H1 (cell line): ENCODE measurements at regions not wholly inside any gene's neighbourhood (a gene's known extent, or its start where the extent isn't known, plus 50 kb on each side); places are given as distances from the start of the nearest gene placed in this dataset.

Experiments
- CTCF ChIA-PET: fragments of 300-600 bp; sonication (Branson Sonifier 250); formaldehyde crosslinking; loops from one replicate; lab custom pipeline; 2021; ENCODE audit not compliant: partially characterized antibody; lab: Charles Lee
- POLR2A ChIA-PET: fragments of 300-600 bp; sonication (Branson Sonifier 250); formaldehyde crosslinking; loops from one replicate; lab custom pipeline; 2021; ENCODE audit warnings: inconsistent platforms; ENCODE audit not compliant: partially characterized antibody; lab: Charles Lee
- DNase-seq, 2 experiments: peaks; one replicate each; pipeline versions ENCODE4 v3.0.0 to v3.0.0-alpha.2; 2010 to 2022; ENCODE audit warnings: low spot score in 2 of 2, low read depth in 1 of 2, mixed read lengths in 1 of 2
- FAIRE-seq: peaks from 2 replicates; lab custom pipeline; 2011; peaks lifted over from hg19 to GRCh38; lab: Jason Lieb, UNC
- H2AFZ ChIP-seq: 2 replicates; pipeline ENCODE4 v1.8.1; 2012; ENCODE audit warnings: low read length, inconsistent platforms
- H2AK5ac ChIP-seq: 2 replicates; pipeline ENCODE4 v1.6.1; 2013; ENCODE audit warnings: low read depth, low read length
- H2BK120ac ChIP-seq: replicated peaks from 2 replicates; pipeline ENCODE3; 2013; ENCODE audit warnings: low read depth, low read length, inconsistent platforms
- H2BK12ac ChIP-seq: 2 replicates; pipeline ENCODE4 v1.6.1; 2013; ENCODE audit warnings: low read depth, low read length
- H2BK15ac ChIP-seq: 2 replicates; pipeline ENCODE4 v1.6.1; 2013; ENCODE audit warnings: low read length
- H2BK20ac ChIP-seq: 2 replicates; pipeline ENCODE4 v1.6.1; 2013; ENCODE audit warnings: low read length
- H2BK5ac ChIP-seq: 2 replicates; pipeline ENCODE4 v1.6.1; 2013; ENCODE audit warnings: low read depth, low read length
- H3K14ac ChIP-seq: 2 replicates; pipeline ENCODE4 v1.6.1; 2013; ENCODE audit warnings: inconsistent platforms; ENCODE audit not compliant: insufficient read length
- H3K18ac ChIP-seq: 2 replicates; pipeline ENCODE4 v1.6.1; 2013; ENCODE audit warnings: low read length; ENCODE audit errors: extremely low read depth
- H3K23ac ChIP-seq: 2 replicates; pipeline ENCODE4 v1.6.1; 2013; ENCODE audit warnings: inconsistent platforms; ENCODE audit not compliant: insufficient read length
- H3K23me2 ChIP-seq: 2 replicates; pipeline ENCODE4 v1.6.1; 2013; ENCODE audit warnings: low read depth, low read length
- H3K27ac ChIP-seq: 2 replicates; pipeline ENCODE4 v1.6.1; 2011; ENCODE audit warnings: low read depth, low read length, inconsistent platforms
- H3K27me3 ChIP-seq, 4 experiments: replicated peaks in 1 of 4; 1 replicate in 1 of 4; 2 replicates in 3 of 4; pipeline versions ENCODE4 v1.6.1 to v1.8.1; 2011 to 2013; ENCODE audit warnings: low read length in 3 of 4, mild to moderate bottlenecking in 3 of 4, inconsistent platforms in 2 of 4, mixed read lengths in 2 of 4, moderate library complexity in 1 of 4; ENCODE audit not compliant: control insufficient read depth in 3 of 4, insufficient read depth in 3 of 4; ENCODE audit errors: extremely low read depth in 1 of 4
- H3K36me3 ChIP-seq, 4 experiments: 2 replicates each; pipeline versions ENCODE4 v1.6.1 to v1.8.1; 2011 to 2013; ENCODE audit warnings: mild to moderate bottlenecking in 4 of 4, low read length in 3 of 4, moderate library complexity in 2 of 4, control low read depth in 1 of 4, inconsistent platforms in 1 of 4; ENCODE audit not compliant: insufficient read depth in 4 of 4, control insufficient read depth in 2 of 4
- H3K4ac ChIP-seq: replicated peaks from 2 replicates; pipeline ENCODE3; 2013; ENCODE audit warnings: low read length, low read depth, mixed read lengths, inconsistent platforms; ENCODE audit not compliant: insufficient read length
- H3K4me1 ChIP-seq, 4 experiments: replicated peaks in 1 of 4; 1 replicate in 1 of 4; 2 replicates in 3 of 4; pipeline versions ENCODE4 v1.6.1 to v1.8.1; 2011 to 2013; ENCODE audit warnings: low read length in 3 of 4, inconsistent platforms in 2 of 4, mixed read lengths in 1 of 4; ENCODE audit not compliant: insufficient read depth in 4 of 4, control insufficient read depth in 3 of 4
- H3K4me2 ChIP-seq, 2 experiments: 2 replicates each; pipeline versions ENCODE4 v1.6.1 to v1.8.1; 2011 to 2013; ENCODE audit warnings: low read depth in 2 of 2, low read length in 2 of 2, control low read depth in 1 of 2, inconsistent platforms in 1 of 2, mild to moderate bottlenecking in 1 of 2; ENCODE audit not compliant: insufficient read depth in 1 of 2
- H3K4me3 ChIP-seq, 4 experiments: fragments of 200-600, 300-600 bp in 1 of 4; sonication (generic), shearing (Covaris generic), sonication (Bioruptor Twin) in 1 of 4; 2 replicates each; pipeline versions ENCODE4 v1.5.1 to v1.8.1; 2011 to 2016; ENCODE audit warnings: low read length in 4 of 4, low read depth in 3 of 4, control low read depth in 2 of 4, inconsistent platforms in 2 of 4, mild to moderate bottlenecking in 2 of 4, mixed read lengths in 1 of 4, moderate library complexity in 1 of 4; ENCODE audit not compliant: insufficient read depth in 2 of 4; ENCODE audit errors: extremely low read depth in 1 of 4
- H3K56ac ChIP-seq: replicated peaks from 2 replicates; pipeline ENCODE3; 2013; ENCODE audit warnings: low read depth, mild to moderate bottlenecking, mixed read lengths, low read length, inconsistent platforms; ENCODE audit not compliant: insufficient read length
- H3K79me1 ChIP-seq: 2 replicates; pipeline ENCODE4 v1.6.1; 2013; ENCODE audit warnings: low read depth, low read length, control low read depth
- H3K79me2 ChIP-seq, 2 experiments: 2 replicates each; pipeline versions ENCODE4 v1.6.1 to v1.8.1; 2012 to 2013; ENCODE audit warnings: low read length in 2 of 2, mild to moderate bottlenecking in 2 of 2, inconsistent platforms in 1 of 2; ENCODE audit not compliant: insufficient read depth in 2 of 2, control insufficient read depth in 1 of 2
- H3K9ac ChIP-seq, 4 experiments: replicated peaks in 1 of 4; 1 replicate in 1 of 4; 2 replicates in 3 of 4; pipeline versions ENCODE4 v1.6.1 to v1.8.1; 2011 to 2013; ENCODE audit warnings: low read depth in 3 of 4, low read length in 3 of 4, control low read depth in 2 of 4, mild to moderate bottlenecking in 2 of 4, moderate library complexity in 2 of 4, inconsistent platforms in 1 of 4; ENCODE audit errors: extremely low read depth in 1 of 4
- H3K9me3 ChIP-seq, 2 experiments: 2 replicates each; pipeline versions ENCODE4 v1.6.1 to v1.8.1; 2012 to 2013; ENCODE audit warnings: mild to moderate bottlenecking in 2 of 2, moderate library complexity in 2 of 2, control low read depth in 1 of 2, inconsistent platforms in 1 of 2, low read depth in 1 of 2, low read length in 1 of 2, mixed read lengths in 1 of 2; ENCODE audit not compliant: insufficient read depth in 2 of 2
- H4K20me1 ChIP-seq, 2 experiments: replicated peaks in 1 of 2; 2 replicates each; pipeline versions ENCODE3 to v1.8.1; 2011 to 2013; ENCODE audit warnings: inconsistent platforms in 2 of 2, low read length in 2 of 2, mild to moderate bottlenecking in 1 of 2; ENCODE audit not compliant: insufficient read depth in 2 of 2, control insufficient read depth in 1 of 2
- H4K5ac ChIP-seq: 2 replicates; pipeline ENCODE4 v1.6.1; 2013; ENCODE audit warnings: low read length, low read depth, mixed read lengths, inconsistent platforms; ENCODE audit not compliant: insufficient read length
- H4K8ac ChIP-seq: 2 replicates; pipeline ENCODE4 v1.8.0; 2013; ENCODE audit warnings: mild to moderate bottlenecking, moderate library complexity, low read length, inconsistent platforms; ENCODE audit not compliant: insufficient read depth; ENCODE audit errors: extremely low read depth
- H4K91ac ChIP-seq: replicated peaks from 2 replicates; pipeline ENCODE3; 2013; ENCODE audit warnings: low read length, mixed read lengths, inconsistent platforms; ENCODE audit not compliant: insufficient read length
- GTF2F1 ChIP-seq: IDR thresholded peaks from 2 replicates; pipeline ENCODE4 v1.6.1; 2012; ENCODE audit warnings: low read depth, low read length, improper control_type of control experiment, borderline replicate concordance
- WGBS, 2 experiments: shearing (Covaris generic) in 1 of 2; methylation state at CpG; one replicate each; pipeline versions ENCODE4 v1.1.6 to v1.1.7; 2013 to 2015; ENCODE audit warnings: low lambda C conversion rate in 2 of 2, mixed read lengths in 2 of 2, inconsistent platforms in 1 of 2, low coverage in 1 of 2, missing lambda C conversion rate in 1 of 2; ENCODE audit not compliant: insufficient replicate concordance in 2 of 2, insufficient coverage in 1 of 2, insufficient read length in 1 of 2; ENCODE audit errors: extremely low coverage in 1 of 2, missing lambda C conversion rate in 1 of 2; 5-methylcytosine and 5-hydroxymethylcytosine counted together

GRCh38 chr11:115715251-115715770 is 211.1 kb upstream of the CADM1 start:
- no peak overlapping the region for H3K56ac ChIP-seq
- no peak overlapping the region for H2BK20ac ChIP-seq
- no peak overlapping the region for H3K27ac ChIP-seq
- H3K4me3 ChIP-seq = no peak overlapping the region
- H4K8ac ChIP-seq = no peak overlapping the region
- no peak overlapping the region for H3K18ac ChIP-seq
- H3K9ac ChIP-seq = no peak overlapping the region
- no peak overlapping the region for H2AK5ac ChIP-seq
- no peaks in the 10 kb centered on the region for H3K36me3 ChIP-seq
- no peak for TF ChIP-seq GTF2F1
- TF ChIP-seq, all 59 proteins: peak for 0
- WGBS, 2 experiments = 90% methylated on average over 3 of the region's 3 CpGs; no CpG with 5 or more reads in 1 of the 2 experiments
- H4K20me1 ChIP-seq = no peaks in the 10 kb centered on the region
- no peak overlapping the region for H3K4ac ChIP-seq
- CTCF ChIA-PET = interaction anchor here (0.8 to 1.8 kb wide), 3 partner anchors 86 to 187 kb away, joined by 3 to 4 read pairs (median 3); no protein-coding TSS in a partner anchor
- no peak overlapping the region for H2BK5ac ChIP-seq
- peaks cover 0 to 2% (median 0%) of the 10 kb centered on the region in 4 experiments; a peak in 2 of 7 replicates for H3K27me3 ChIP-seq
- POLR2A ChIA-PET = no interaction called here
- no peak overlapping the region for H3K14ac ChIP-seq
- no peak overlapping the region for H2AFZ ChIP-seq
- no peak overlapping the region for H4K91ac ChIP-seq
- H3K79me1 ChIP-seq = no peaks in the 10 kb centered on the region
- no peak overlapping the region for H3K4me2 ChIP-seq
- H3K9me3 ChIP-seq = no peaks in the 10 kb centered on the region
- peaks cover 0 to 4% (median 0%) of the 10 kb centered on the region in 4 experiments; a peak in 2 of 7 replicates for H3K4me1 ChIP-seq
- no peak overlapping the region for H4K5ac ChIP-seq
- no peaks in the 10 kb centered on the region for H3K79me2 ChIP-seq
- no peak overlapping the region for H3K23ac ChIP-seq
- FAIRE-seq (no peak), DNase-seq (no peak)
- H2BK12ac ChIP-seq = no peak overlapping the region
- H2BK120ac ChIP-seq = no peak overlapping the region
- no peaks in the 10 kb centered on the region for H3K23me2 ChIP-seq
- H2BK15ac ChIP-seq = no peak overlapping the region
